Left renal cortex interstitium (tissue), 4 donors: ENCODE measurements at regions not wholly inside any gene's neighbourhood (a gene's known extent, or its start where the extent isn't known, plus 50 kb on each side); places are given as distances from the start of the nearest gene placed in this dataset.
"Not testable (repeated sequence)": the region's sequence is repeated elsewhere in the genome, so short reads cannot be mapped to it uniquely, and the experiment has no call there.

Source experiments
- DNase-seq, 4 donors: peaks; one replicate each; pipeline ENCODE4 v3.0.0-alpha.2; 2013; ENCODE audit warnings: low read depth in 4 of 4, low spot score in 2 of 4, missing footprints in 1 of 4

- DNase-seq = no peak
These were observed 50.4 kb upstream of the SOD1 start for GRCh38 chr21:31609081-31609480.

- DNase-seq = no peak
These were observed 51.7 kb upstream of the SOD1 start for GRCh38 chr21:31607791-31608190.

- DNase-seq = no peak
These were observed 53.2 kb upstream of the SOD1 start for GRCh38 chr21:31606081-31606874.

- peak; percentile 15 to 36 (median 26) for DNase-seq
These were observed 54.8 kb upstream of the SOD1 start for GRCh38 chr21:31604591-31605190.

GRCh38 chr21:31599563-31599962 is 59.9 kb upstream of the SOD1 start:
- no peak for DNase-seq

GRCh38 chr21:31599013-31599412 is 60.5 kb upstream of the SOD1 start:
- no peak for DNase-seq

- DNase-seq = no peak
These were observed 61.8 kb upstream of the SOD1 start for GRCh38 chr21:31597683-31598082.

GRCh38 chr21:31596055-31596454 is 63.4 kb upstream of the SOD1 start:
- DNase-seq = no peak

- no peak for DNase-seq
These were observed 64.8 kb upstream of the SOD1 start for GRCh38 chr21:31594726-31595125.

- no peak for DNase-seq
These were observed 65.2 kb upstream of the SOD1 start for GRCh38 chr21:31594279-31594678.

GRCh38 chr21:31592963-31593560 is 66.4 kb upstream of the SOD1 start:
- DNase-seq = no peak

GRCh38 chr21:31592516-31592915 is 67.0 kb upstream of the SOD1 start:
- no peak for DNase-seq

GRCh38 chr21:31589820-31590219 is 69.7 kb upstream of the SOD1 start:
- DNase-seq = no peak

GRCh38 chr21:31586118-31586517 is 73.4 kb upstream of the SOD1 start:
- no peak for DNase-seq

- not testable (repeated sequence) for DNase-seq
These were observed 75.6 kb upstream of the SOD1 start for GRCh38 chr21:31583937-31584336.

GRCh38 chr21:31583498-31583897 is 76.0 kb upstream of the SOD1 start:
- DNase-seq = no peak

- peak in 1 of 4 donors; percentile 76 for DNase-seq
These were observed 78.6 kb upstream of the SOD1 start for GRCh38 chr21:31580866-31581276.

GRCh38 chr21:31577271-31577670 is 82.2 kb upstream of the SOD1 start:
- DNase-seq = no peak

- DNase-seq = no peak
These were observed 83.1 kb upstream of the SOD1 start for GRCh38 chr21:31576428-31576827.

- no peak for DNase-seq
These were observed 86.3 kb upstream of the SOD1 start for GRCh38 chr21:31573217-31573616.

GRCh38 chr21:31571879-31572278 is 87.6 kb upstream of the SOD1 start:
- DNase-seq = no peak
